HPDE6-E6E7 (cell line): ENCODE measurements at regions not wholly inside any gene's neighbourhood (a gene's known extent, or its start where the extent isn't known, plus 50 kb on each side); places are given as distances from the start of the nearest gene placed in this dataset.

ENCODE experiments used
- DNase-seq: peaks from one replicate; pipeline ENCODE4 v3.0.0; 2011; ENCODE audit warnings: missing footprints; ENCODE audit errors: extremely low spot score

DNA sequence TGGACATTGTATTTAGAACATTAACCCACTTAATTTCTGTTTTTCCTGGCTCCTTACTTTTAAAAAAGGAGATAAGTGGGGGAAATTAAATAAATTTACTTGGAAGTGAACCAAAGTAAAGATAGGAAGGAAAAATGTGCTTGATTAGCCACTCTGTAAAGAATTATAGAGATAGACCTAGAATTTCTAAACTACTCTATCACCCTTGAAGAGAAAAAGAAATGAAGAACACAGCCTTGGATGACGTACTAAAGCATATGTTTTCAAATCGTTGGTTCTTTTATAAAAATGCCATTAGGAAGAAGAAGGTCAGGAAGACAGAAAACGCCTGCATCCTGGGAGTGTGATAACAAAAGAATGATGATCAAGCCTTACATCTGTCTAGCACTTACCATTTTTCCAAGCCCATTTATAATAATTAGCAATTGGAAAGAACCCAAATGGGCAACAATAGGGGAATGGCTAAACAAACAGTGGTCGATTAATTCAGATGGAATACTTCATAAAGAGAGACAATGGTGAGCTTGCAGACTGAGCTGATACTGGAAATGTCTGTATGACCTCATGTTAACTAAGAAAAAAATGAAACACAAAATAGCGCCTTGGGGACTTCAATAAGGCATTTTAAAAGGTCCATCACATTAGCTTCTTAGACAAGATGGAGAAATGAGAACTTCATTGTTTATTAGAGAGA is 81.0 kb upstream of the LRRC55 start:
- DNase-seq, result no peak

DNA sequence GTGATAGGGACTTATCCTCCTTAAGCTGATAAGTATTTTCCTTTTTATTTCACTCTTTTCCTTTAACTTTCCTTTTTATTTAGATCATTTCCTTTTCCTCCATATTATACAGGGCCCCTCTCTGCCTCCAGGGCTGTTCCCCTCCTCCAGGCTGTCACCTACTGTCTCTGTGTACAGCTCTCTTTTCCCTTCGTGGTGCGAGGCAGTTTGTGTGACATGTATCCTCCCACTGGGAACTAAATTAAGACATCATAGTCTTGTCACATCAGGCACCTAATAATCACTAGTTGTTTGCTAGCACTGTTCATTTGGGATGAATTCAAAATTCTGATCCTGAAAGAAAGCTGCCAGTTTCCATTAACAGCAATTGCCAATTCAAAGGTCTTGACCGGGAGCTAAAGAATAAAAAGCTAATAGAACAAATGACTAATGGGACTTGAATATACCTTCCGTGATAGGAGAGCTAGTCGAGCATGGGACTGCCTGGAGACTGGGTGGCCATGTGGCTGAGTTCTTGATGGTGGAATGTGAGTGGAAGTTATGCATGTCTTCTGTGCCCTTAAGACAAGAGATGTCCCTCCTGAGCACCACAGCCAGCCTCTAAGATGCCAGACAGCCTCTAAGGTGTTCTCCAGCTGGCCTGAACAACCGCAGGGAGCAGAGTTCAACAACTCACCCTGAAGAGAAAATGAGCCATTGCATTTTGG is 77.7 kb upstream of the LRRC55 start:
- no peak for DNase-seq

DNA sequence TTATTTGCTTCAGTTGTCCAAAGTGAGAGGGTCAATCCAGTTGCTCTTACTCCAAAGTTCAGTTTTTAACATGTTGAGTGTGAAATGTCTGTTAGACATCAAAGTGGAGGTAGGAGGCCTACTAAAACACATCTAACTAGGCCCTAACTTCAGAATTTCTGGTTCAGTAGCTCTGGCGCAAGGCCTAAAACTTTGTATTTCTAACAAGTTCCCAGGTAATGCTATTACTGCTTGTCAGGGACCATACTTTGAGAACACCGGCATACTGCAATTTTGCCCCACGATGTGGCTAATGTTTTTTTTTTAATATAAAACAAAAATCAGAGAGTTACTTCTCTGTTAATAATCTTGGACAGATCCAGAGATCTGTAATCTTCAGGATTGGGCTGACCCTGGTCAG is 72.4 kb upstream of the LRRC55 start:
- DNase-seq, result no peak

DNA sequence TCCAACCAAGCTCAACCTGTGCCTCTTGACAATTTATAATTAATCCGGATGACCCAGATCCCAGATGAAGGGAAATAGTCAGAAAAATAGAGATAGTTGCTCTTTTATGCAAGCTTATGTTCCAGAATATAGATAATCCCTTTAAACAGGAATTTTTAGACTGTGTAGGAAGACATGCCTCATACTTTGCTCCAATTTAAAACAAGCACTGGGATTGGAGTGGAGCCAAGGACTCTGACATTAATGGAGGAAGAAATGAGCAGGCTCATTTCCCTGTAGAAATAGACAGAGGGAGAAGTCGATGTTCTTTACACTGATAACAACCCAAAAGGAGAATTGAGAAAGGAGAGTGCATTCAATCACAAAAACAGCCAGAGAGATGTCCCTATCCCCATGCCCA is 70.1 kb upstream of the LRRC55 start:
- no peak for DNase-seq

DNA sequence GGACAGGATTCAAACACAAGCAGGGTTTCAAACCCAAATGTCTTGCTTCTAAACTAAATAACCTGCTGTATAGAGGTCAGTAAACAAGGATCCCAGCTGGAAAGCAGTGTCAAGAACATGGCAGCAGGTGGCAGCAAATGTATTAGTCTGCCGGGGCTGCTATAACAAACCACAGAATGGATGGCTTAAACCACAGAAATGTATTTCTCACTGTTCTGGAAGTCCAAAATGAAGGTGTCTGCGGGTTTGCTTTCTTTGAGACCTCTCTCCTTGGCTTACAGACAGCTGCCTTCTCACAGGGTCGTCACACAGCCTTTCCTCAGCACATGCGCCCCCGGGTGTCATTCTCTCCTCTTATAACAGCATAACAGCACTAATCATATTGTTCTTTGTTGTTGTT is 65.1 kb upstream of the LRRC55 start:
- peak; percentile 60 for DNase-seq

DNA sequence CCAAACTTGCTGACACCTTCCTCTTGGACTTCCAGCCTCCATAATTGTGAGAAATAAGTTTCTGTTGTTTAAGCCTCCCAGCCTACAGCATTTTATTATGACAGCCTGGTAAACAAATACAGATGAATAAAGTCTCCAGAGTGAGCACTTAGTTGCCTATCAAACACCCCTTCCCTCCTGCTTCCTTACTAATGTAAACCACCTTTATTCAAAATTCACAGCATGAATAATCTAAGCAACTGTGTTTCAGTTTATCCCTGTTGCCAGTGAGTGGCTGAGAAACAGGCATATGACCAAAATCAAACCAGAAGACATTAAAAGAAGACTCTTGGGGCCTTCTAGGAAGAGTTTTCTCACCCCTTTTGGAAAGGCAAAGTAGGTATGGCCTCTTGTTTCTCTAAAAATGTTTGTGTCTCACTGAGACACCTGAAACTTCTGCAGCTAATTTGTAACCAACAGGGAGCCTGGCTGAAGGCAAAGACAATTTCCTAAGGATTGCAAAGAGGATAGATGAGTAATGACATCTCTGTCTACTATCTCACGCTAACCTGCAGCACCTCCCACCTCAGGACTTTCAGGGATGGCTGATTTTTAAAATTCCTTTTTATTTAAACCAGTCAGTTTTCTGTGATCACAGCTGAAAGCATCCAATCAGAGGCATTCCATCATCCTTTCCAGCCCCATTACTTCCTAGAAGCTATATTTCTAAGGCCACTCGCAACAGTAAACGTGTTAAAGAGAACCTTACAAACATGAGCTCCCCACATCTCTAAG is 61.4 kb upstream of the LRRC55 start:
- DNase-seq, result no peak

DNA sequence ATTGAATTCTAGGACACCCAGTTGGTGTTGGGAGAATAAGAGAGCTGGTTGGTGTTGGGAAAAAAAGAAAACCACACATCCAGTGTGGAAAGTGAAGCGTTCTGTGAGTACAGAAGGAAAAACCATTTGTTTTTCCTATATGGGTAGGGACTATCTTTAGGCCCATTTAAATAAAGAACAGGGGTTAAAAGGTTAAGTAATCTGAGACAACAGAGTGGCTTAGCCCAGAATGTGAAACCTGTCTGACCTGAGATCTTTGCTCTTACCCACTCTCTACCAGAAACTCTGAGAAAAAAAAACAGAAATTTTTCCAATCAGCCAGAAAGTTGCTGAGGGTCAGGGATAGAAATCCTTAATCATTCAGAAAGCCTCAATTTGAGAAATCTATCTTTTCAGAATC is 59.8 kb upstream of the LRRC55 start:
- DNase-seq, result no peak

DNA sequence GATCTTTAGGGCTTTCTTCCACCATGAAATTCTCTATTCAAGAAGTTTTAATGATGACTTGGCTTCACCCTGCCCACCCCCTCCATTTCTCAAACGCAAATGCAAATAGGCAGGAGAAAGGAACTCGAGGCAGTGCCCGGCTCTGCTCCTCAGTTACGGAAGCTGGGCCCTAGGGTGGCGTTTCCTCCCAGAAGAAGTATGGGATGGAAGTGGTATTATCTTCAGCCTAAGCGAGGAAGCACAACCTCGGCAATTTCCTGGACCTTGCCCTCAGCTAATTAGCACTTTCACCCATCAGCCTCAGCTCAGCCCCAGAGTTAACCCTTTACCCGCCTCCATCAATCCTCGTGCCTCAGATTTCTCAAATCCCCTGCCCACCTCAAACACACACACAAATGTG is 58.2 kb upstream of the LRRC55 start:
- DNase-seq, result no peak

DNA sequence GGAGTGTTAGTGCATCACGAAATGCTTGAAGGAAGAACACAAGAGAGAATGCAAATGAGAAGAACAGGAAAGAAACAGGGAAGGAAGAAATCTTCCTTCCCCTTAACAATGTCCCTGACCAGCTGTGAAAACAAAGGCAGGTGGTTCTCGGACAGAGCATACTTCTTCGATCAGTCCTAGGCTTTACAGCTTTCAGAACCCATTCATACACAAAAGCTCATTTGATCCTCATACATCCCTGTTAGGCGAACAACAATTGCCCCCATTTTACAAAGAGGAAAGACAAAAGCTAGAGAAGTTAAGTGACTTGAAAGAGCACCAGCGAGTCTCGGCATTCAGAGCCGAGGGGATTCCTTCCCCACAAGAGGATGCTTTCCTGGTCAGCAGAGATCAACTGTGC is 57.2 kb upstream of the LRRC55 start:
- no peak for DNase-seq

DNA sequence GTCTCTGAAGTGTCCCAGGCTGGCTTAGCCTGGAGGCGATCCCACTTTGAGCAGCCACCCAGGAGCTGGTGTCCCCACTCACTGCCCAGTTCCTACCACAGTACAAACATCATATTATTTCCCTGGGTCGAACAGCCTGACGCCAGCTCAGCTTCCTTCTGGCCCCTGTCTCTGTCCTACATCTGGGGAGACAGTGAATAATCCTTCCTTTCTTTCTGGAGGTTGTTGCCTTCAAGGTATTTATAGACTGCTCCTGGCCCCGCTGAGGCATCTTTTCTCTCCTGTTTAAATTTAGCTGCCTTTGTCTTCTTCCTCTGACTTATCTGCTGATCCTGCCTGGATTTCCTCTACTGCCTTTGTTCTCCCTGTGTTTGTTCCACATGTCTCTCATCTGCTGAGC is 56.8 kb upstream of the LRRC55 start:
- DNase-seq, result no peak

DNA sequence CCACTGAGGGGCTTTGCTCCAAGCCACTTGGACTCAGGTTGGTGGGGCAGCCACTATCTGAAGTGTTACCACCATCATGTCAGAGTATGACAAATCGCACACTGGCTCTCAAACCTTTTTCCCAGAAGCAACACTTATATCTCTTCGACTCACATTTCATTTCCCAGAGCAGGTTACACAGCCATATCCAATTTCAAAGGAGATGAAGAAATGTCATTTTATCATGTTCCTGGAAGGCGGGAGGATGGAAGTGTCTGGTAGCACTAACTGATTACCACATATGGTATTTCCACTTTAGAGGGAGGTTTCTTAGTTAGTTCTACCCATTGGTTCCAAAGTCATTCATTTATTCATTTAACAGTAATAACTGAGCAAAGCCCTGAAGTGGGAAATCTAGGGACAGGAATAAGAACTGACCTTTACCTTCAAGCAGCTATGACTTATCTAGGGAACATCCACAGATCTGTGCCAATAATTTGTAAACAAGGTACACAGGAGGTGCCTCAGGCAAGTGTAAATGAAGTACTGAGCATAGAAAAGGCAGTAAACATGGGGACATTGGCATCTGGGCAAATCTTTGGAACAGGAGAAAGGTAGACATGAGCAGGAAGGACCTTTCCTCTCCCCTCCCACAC is 54.9 kb upstream of the LRRC55 start:
- DNase-seq, result no peak

DNA sequence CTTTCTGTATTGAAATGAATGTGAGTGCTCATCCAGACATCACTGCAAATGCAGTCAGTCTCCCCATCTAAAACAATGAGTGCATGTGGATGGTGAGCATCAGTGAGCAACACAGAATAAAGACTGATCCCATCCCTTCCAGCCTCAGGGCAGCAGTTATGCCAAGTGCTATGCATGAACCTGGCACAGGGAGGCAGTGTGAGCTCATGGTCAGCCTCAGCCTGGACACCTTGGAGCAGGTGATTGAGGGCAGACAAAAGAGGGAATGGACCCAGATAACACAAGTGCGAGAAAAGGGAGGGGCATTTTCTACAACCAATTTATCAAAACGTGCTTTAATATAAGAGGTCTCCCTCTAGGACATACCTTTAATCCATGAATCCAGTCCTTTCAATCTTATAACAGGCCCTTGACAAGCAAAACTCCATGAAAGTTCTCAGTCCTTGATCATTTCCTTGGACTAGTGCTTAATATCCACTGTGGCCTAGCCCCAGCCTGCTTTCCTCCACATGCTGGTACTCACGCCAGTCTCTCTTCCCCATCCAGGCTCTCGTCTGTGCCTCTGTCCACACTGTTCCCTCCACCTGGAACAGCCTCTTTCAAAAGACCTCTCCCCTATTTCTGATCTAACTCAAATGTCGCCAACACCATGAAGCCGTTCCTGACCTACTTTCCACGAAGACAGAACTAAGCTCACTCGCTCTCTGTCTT is 50.5 kb upstream of the LRRC55 start:
- DNase-seq, result peak; percentile 35
